Kidney glomerular epithelial cell (primary cell): ENCODE measurements at regions not wholly inside any gene's neighbourhood (a gene's known extent, or its start where the extent isn't known, plus 50 kb on each side); places are given as distances from the start of the nearest gene placed in this dataset.

Experiments used
- DNase-seq: peaks from one replicate; lab custom pipeline; 2025; lab: John Stamatoyannopoulos, UW

- DNase-seq, result no peak
These were observed 51.0 kb upstream of the TNC start for GRCh38 chr9:115169003-115169402.

GRCh38 chr9:115170358-115171073, 52.6 kb upstream of the TNC start:
- no peak for DNase-seq

- no peak for DNase-seq
These were observed 54.0 kb upstream of the TNC start for GRCh38 chr9:115171921-115172388.

GRCh38 chr9:115182264-115182663, 64.3 kb upstream of the TNC start:
- no peak for DNase-seq

- DNase-seq, result no peak
These were observed 65.5 kb upstream of the TNC start for GRCh38 chr9:115183436-115183835.

GRCh38 chr9:115189686-115190085, 71.7 kb upstream of the TNC start:
- DNase-seq, result no peak

- no peak for DNase-seq
These were observed 73.7 kb upstream of the TNC start for GRCh38 chr9:115191667-115192066.

- no peak for DNase-seq
These were observed 74.3 kb upstream of the TNC start for GRCh38 chr9:115192280-115192679.

- no peak for DNase-seq
These were observed 75.0 kb upstream of the TNC start for GRCh38 chr9:115192835-115193525.

GRCh38 chr9:115193777-115194176, 75.8 kb upstream of the TNC start:
- DNase-seq, result no peak

- no peak for DNase-seq
These were observed 76.3 kb upstream of the TNC start for GRCh38 chr9:115194216-115194615.

- no peak for DNase-seq
These were observed 78.0 kb upstream of the TNC start for GRCh38 chr9:115195912-115196311.

GRCh38 chr9:115196919-115197318, 79.0 kb upstream of the TNC start:
- DNase-seq, result no peak

GRCh38 chr9:115198001-115198400, 80.0 kb upstream of the TNC start:
- peak; percentile 59 for DNase-seq

GRCh38 chr9:115200711-115201505, 83.0 kb upstream of the TNC start:
- no peak for DNase-seq

GRCh38 chr9:115202181-115202580, 84.2 kb upstream of the TNC start:
- DNase-seq, result no peak

- no peak for DNase-seq
These were observed 85.2 kb upstream of the TNC start for GRCh38 chr9:115202960-115203751.

GRCh38 chr9:115204904-115205453, 87.0 kb upstream of the TNC start:
- peak; percentile 90 for DNase-seq

GRCh38 chr9:115207003-115207836, 89.3 kb upstream of the TNC start:
- no peak for DNase-seq

GRCh38 chr9:115208501-115208900, 90.5 kb upstream of the TNC start:
- peak; percentile 16 for DNase-seq
